GM23248 (cell line): ENCODE measurements at regions not wholly inside any gene's neighbourhood (a gene's known extent, or its start where the extent isn't known, plus 50 kb on each side); places are given as distances from the start of the nearest gene placed in this dataset.

Experiments
- DNase-seq: peaks from one replicate; pipeline ENCODE4 v3.0.0-alpha.2; 2015
- H2AFZ ChIP-seq: fragments of 200-600 bp; sonication (generic); 2 replicates; pipeline ENCODE4 v1.6.1; 2016; ENCODE audit warnings: antibody characterized with exemption
- H3F3A ChIP-seq: fragments of 200-600 bp; sonication (generic); 2 replicates; pipeline ENCODE4 v1.6.1; 2016; ENCODE audit warnings: mild to moderate bottlenecking, antibody characterized with exemption, mixed run types; ENCODE audit not compliant: insufficient read depth
- H3K27ac ChIP-seq: fragments of 200-600 bp; sonication (generic); 2 replicates; pipeline ENCODE4 v1.5.1; 2016; ENCODE audit warnings: mild to moderate bottlenecking
- H3K27me3 ChIP-seq: fragments of 200-600 bp; sonication (generic); replicated peaks from 2 replicates; pipeline ENCODE4 v1.6.1; 2016; ENCODE audit warnings: mild to moderate bottlenecking; ENCODE audit not compliant: insufficient read depth
- H3K36me3 ChIP-seq: fragments of 200-600 bp; sonication (generic); 2 replicates; pipeline ENCODE4 v1.6.1; 2016; ENCODE audit warnings: low read depth, mild to moderate bottlenecking
- H3K4me1 ChIP-seq: fragments of 200-600 bp; sonication (generic); 2 replicates; pipeline ENCODE4 v1.6.1; 2016; ENCODE audit warnings: mild to moderate bottlenecking; ENCODE audit not compliant: insufficient read depth
- H3K4me2 ChIP-seq: fragments of 200-600 bp; sonication (generic); one replicate; pipeline ENCODE4 v1.6.1; 2016; ENCODE audit warnings: mild to moderate bottlenecking; ENCODE audit not compliant: unreplicated experiment
- H3K4me3 ChIP-seq: fragments of 200-600 bp; sonication (generic); 2 replicates; pipeline ENCODE4 v1.5.1; 2016; ENCODE audit warnings: mild to moderate bottlenecking
- H3K79me2 ChIP-seq: fragments of 200-600 bp; sonication (generic); 2 replicates; pipeline ENCODE4 v1.6.1; 2016; ENCODE audit warnings: mild to moderate bottlenecking; ENCODE audit not compliant: insufficient read depth
- H3K9ac ChIP-seq: fragments of 200-600 bp; sonication (generic); 2 replicates; pipeline ENCODE4 v1.6.1; 2016; ENCODE audit warnings: mild to moderate bottlenecking
- H3K9me2 ChIP-seq: fragments of 200-600 bp; sonication (generic); 2 replicates; pipeline ENCODE4 v1.6.1; 2016; ENCODE audit warnings: mixed run types, mild to moderate bottlenecking, moderate library complexity; ENCODE audit not compliant: insufficient read depth
- H3K9me3 ChIP-seq: fragments of 200-600 bp; sonication (generic); one replicate; pipeline ENCODE4 v1.6.1; 2017; ENCODE audit warnings: low read depth
- H4K20me1 ChIP-seq: fragments of 200-600 bp; sonication (generic); 2 replicates; pipeline ENCODE4 v1.6.0; 2016; ENCODE audit not compliant: insufficient read depth
- EZH2 ChIP-seq: fragments of 200-600 bp; sonication (generic); IDR thresholded peaks from 2 replicates; pipeline ENCODE4 v1.6.1; 2018; ENCODE audit warnings: antibody characterized with exemption, mild to moderate bottlenecking; ENCODE audit not compliant: insufficient read depth, poor library complexity, severe bottlenecking
- EZH2phosphoT487 ChIP-seq: fragments of 200-600 bp; sonication (generic); IDR thresholded peaks from 2 replicates; pipeline ENCODE4 v1.6.1; 2018; ENCODE audit warnings: antibody characterized with exemption, moderate library complexity, mild to moderate bottlenecking, low read depth; ENCODE audit not compliant: insufficient read depth
- WGBS, 2 experiments: methylation state at CpG; one replicate each; pipeline ENCODE4 v1.1.6; 2015 to 2017; ENCODE audit warnings: low lambda C conversion rate in 2 of 2, low coverage in 1 of 2; ENCODE audit errors: missing lambda C conversion rate in 2 of 2; 5-methylcytosine and 5-hydroxymethylcytosine counted together
- in situ Hi-C: fragments of 300-500 bp; cut with MboI; formaldehyde crosslinking; loops from 2 replicates; pipeline ENCODE4 v1.15.0; 2020

DNA sequence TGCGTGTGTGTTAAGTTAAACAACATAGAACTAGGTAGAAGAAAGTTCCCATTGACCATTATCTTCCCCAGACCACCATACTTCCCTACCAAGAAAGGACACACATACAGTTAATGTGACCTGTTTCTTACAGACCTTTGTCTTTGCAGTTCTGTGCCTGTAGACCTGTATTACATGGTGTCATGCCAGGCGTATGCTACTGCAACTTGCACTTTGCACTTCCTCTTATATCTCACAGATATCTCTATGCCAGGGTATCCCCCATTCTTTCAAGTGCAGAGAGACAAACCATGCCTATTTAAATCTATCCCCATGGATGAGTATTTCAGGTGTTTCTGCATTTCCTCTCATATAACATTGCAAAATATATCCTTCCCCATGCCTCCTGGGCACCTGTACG, 136.8 kb upstream of the PKDCC start:
- no peak overlapping the region for H3K4me2 ChIP-seq
- no peaks in the 10 kb centered on the region for H3K9me3 ChIP-seq
- in situ Hi-C loops = no loop called here
- no peak overlapping the region for H3K9ac ChIP-seq
- 92 to 95% methylated on average over 3 of the region's 3 CpGs for WGBS, 2 experiments
- H3K79me2 ChIP-seq = no peaks in the 10 kb centered on the region
- H3K4me3 ChIP-seq = no peak overlapping the region
- no peaks in the 10 kb centered on the region for H4K20me1 ChIP-seq
- peaks cover 13% of the 10 kb centered on the region for H3K4me1 ChIP-seq
- H3F3A ChIP-seq = no peaks in the 10 kb centered on the region
- H3K27ac ChIP-seq = no peak overlapping the region
- H3K36me3 ChIP-seq = no peaks in the 10 kb centered on the region
- H3K27me3 ChIP-seq = no peaks in the 10 kb centered on the region
- H2AFZ ChIP-seq = no peak overlapping the region
- TF ChIP-seq EZH2 = no peak
- no peak for TF ChIP-seq EZH2phosphoT487
- H3K9me2 ChIP-seq = no peaks in the 10 kb centered on the region
- no peak for DNase-seq

GRCh38 chr2:41912337-41912736, 135.5 kb upstream of the PKDCC start:
- in situ Hi-C loops = no loop called here

DNA sequence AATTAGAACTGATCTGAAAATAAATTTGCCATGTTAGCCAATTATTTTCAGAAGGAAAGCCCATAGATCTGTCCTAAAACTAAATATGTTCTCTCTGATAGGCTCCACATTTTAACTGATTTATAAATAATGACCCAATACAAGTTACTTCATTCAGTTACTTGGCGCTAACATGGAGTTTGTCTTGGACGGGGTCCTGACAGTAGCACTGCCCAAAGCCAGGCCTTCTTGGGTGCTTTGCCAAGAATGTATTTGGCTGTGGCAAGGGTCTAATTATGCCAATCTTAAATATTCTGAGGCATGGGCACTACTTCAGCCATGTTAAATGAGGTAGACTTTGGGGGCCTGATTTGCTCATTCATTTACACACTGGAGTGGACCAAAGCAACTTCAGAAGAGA, 135.0 kb upstream of the PKDCC start:
- no peaks in the 10 kb centered on the region for H4K20me1 ChIP-seq
- no peak for TF ChIP-seq EZH2phosphoT487
- H3K27ac ChIP-seq = no peak overlapping the region
- DNase-seq = no peak
- no peaks in the 10 kb centered on the region for H3K9me3 ChIP-seq
- H3K4me3 ChIP-seq = no peak overlapping the region
- H3K4me1 ChIP-seq = peaks cover 6% of the 10 kb centered on the region
- no peaks in the 10 kb centered on the region for H3F3A ChIP-seq
- no peak overlapping the region for H2AFZ ChIP-seq
- no peak overlapping the region for H3K4me2 ChIP-seq
- 90 to 97% methylated on average over 2 of the region's 2 CpGs for WGBS, 2 experiments
- H3K27me3 ChIP-seq = no peaks in the 10 kb centered on the region
- H3K36me3 ChIP-seq = no peaks in the 10 kb centered on the region
- H3K9ac ChIP-seq = no peak overlapping the region
- in situ Hi-C loops = no loop called here
- H3K79me2 ChIP-seq = no peaks in the 10 kb centered on the region
- no peaks in the 10 kb centered on the region for H3K9me2 ChIP-seq

More at GRCh38 chr2:41912337-41912736, 135.5 kb upstream of the PKDCC start:
- Histone ChIP-seq H3K9ac (no peak overlapping the region), H3K4me3 (no peak overlapping the region), H3K79me2 (no peaks in the 10 kb centered on the region), H4K20me1 (no peaks in the 10 kb centered on the region), H3F3A (no peaks in the 10 kb centered on the region), H2AFZ (no peak overlapping the region), H3K9me3 (no peaks in the 10 kb centered on the region), H3K27me3 (no peaks in the 10 kb centered on the region), H3K9me2 (no peaks in the 10 kb centered on the region), H3K27ac (no peak overlapping the region), H3K4me2 (no peak overlapping the region), H3K4me1 (peaks cover 9% of the 10 kb centered on the region), H3K36me3 (no peaks in the 10 kb centered on the region)
- TF ChIP-seq EZH2 (no peak), EZH2phosphoT487 (no peak)
- peak; percentile 43 for DNase-seq
- 37 to 42% methylated on average over 3 of the region's 3 CpGs for WGBS, 2 experiments

DNA sequence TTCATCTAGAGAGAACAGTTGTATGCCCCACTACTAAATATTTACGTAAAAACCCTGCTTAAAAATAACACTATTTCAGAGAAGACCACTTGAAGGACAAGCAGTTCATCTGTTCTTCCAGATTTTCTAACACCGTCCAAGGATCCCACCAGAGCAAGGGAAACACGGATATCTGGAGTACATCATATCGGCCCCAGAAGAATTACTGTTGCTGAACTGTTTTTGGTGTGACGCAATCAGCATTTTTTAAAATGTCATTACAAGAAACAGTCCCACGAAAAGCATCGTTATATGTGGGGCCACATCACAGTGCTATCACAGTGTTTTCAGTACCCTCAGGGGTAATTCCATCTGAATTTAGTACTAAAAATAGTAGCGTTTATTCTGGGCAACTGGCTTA, 134.5 kb upstream of the PKDCC start:
- Histone ChIP-seq H3K9me2 (no peaks in the 10 kb centered on the region), H3K79me2 (no peaks in the 10 kb centered on the region), H3K4me3 (no peak overlapping the region), H3K9ac (no peak overlapping the region), H3K36me3 (no peaks in the 10 kb centered on the region), H3K9me3 (no peaks in the 10 kb centered on the region), H3K4me2 (no peak overlapping the region), H4K20me1 (no peaks in the 10 kb centered on the region), H3K27me3 (no peaks in the 10 kb centered on the region), H2AFZ (no peak overlapping the region), H3K4me1 (peaks cover under 1% of the 10 kb centered on the region), H3K27ac (no peak overlapping the region), H3F3A (no peaks in the 10 kb centered on the region)
- 84 to 91% methylated on average over 8 of the region's 8 CpGs for WGBS, 2 experiments
- no peak for DNase-seq
- in situ Hi-C loops = no loop called here
- TF ChIP-seq EZH2 (no peak), EZH2phosphoT487 (no peak)

DNA sequence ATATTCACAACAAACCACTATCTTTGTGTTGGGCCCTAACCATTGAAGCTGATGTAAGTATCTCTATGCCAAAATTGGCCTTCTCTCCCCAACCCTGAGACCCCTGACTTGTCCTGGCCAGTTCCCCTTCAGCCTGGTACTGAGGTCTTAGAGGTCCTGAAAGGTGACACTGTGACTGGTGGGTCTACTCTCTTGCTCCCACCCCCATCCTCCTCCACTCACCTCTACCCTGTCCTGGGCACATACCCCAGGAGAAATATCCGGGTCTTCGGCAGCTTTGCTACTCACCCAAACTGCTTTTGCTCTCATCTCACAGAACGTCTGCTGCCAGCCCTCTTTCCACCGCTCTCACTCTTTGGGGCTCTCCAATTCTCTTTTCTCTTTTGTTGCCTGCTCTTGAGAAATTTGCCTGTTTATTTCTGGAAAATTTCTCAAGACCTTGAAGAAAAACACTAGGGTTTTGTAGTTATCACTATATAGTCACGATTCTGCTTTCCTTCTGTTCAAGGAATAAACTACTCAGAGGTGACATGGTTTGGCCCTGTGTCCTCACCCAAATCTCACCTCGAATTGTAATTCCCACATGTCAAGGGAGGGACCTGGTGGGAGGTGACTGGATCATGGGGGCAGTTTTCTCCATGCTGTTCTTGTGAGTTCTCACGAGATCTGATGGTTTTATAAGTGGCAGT, 133.8 kb upstream of the PKDCC start:
- DNase-seq = no peak
- in situ Hi-C loops = no loop called here
- Histone ChIP-seq H3K9me2 (no peaks in the 10 kb centered on the region), H3K4me3 (no peak overlapping the region), H4K20me1 (no peaks in the 10 kb centered on the region), H3K4me2 (no peak overlapping the region), H2AFZ (no peak overlapping the region), H3K27ac (no peak overlapping the region), H3K9me3 (no peaks in the 10 kb centered on the region), H3K79me2 (no peaks in the 10 kb centered on the region), H3K9ac (no peak overlapping the region), H3K27me3 (no peaks in the 10 kb centered on the region), H3F3A (no peaks in the 10 kb centered on the region), H3K4me1 (no peaks in the 10 kb centered on the region), H3K36me3 (no peaks in the 10 kb centered on the region)
- 70 to 79% methylated on average over 7 of the region's 7 CpGs for WGBS, 2 experiments
- TF ChIP-seq EZH2 = no peak
- TF ChIP-seq EZH2phosphoT487 = no peak
